ENCODE measurements at regions not wholly inside any gene's neighbourhood (a gene's known extent, or its start where the extent isn't known, plus 50 kb on each side); places are given as distances from the start of the nearest gene placed in this dataset.

- TF ChIP-seq POLR2A (IDR thresholded peaks at IDR 0.05; ENCODE audit: low read depth, low read length) (no peak), POLR2AphosphoS5 (IDR thresholded peaks at IDR 0.05; ENCODE audit: low read depth, low read length) (no peak), PAX5 (IDR thresholded peaks at IDR 0.05; ENCODE audit: insufficient read depth, low read length, severe bottlenecking) (no peak)
Observed at GRCh38 chr13:69600811-69601210, 506.8 kb upstream of the ATXN8OS start.
